ENCODE measurements at regions not wholly inside any gene's neighbourhood (a gene's known extent, or its start where the extent isn't known, plus 50 kb on each side); places are given as distances from the start of the nearest gene placed in this dataset.

DNA sequence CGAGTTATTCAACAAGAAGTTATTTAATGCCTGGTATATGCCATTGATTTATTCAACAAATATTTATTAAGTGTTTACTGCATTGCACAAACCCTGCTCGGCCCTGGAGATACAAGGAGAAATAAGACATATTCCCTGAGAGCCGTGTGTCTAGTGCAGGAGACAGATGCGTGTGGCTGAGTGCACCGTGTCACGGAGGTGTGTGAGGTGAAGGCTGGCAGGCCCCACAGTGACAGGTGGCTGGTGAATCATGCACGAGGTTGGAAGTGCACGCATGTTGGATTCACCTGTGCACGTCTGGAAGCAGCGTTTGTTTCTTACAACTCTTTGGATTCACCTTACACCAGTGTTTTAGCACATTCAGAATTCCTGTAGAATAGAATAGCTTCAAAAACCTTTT lies 136.6 kb upstream of the SHH start:
- TF ChIP-seq EZH2phosphoT487 (conservative IDR thresholded peaks at IDR 0.05; ENCODE audit: low read length), result no peak
- TF ChIP-seq, protein P1, sequence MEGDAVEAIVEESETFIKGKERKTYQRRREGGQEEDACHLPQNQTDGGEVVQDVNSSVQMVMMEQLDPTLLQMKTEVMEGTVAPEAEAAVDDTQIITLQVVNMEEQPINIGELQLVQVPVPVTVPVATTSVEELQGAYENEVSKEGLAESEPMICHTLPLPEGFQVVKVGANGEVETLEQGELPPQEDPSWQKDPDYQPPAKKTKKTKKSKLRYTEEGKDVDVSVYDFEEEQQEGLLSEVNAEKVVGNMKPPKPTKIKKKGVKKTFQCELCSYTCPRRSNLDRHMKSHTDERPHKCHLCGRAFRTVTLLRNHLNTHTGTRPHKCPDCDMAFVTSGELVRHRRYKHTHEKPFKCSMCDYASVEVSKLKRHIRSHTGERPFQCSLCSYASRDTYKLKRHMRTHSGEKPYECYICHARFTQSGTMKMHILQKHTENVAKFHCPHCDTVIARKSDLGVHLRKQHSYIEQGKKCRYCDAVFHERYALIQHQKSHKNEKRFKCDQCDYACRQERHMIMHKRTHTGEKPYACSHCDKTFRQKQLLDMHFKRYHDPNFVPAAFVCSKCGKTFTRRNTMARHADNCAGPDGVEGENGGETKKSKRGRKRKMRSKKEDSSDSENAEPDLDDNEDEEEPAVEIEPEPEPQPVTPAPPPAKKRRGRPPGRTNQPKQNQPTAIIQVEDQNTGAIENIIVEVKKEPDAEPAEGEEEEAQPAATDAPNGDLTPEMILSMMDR (IDR thresholded peaks at IDR 0.05; ENCODE audit: insufficient read depth, low read length, poor library complexity, severe bottlenecking), result no peak
- no peak overlapping the region for H3K9ac ChIP-seq (ENCODE audit: low read length)

DNA sequence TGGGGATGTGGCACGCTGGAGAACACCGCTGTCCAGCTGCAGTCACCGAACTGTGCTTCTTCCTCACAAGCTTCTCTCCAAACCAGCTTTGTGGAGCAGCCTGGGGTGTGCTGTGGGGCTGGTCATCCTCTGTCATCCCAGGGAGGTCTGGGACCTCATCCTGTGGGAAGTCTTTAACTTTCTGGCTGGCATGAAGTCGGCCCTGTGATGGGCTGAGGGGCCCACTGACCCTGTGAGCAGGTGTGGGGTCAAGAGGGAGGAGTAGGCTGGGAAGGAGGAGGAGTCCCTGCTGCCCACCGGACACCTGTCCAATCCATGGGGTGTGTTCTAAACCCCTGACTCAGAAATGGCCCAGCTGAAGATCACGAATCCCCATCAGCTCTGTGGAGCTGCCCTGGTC lies 136.2 kb upstream of the SHH start:
- Histone ChIP-seq H2AFZ (ENCODE audit: low read depth, low read length, severe bottlenecking) (no peak overlapping the region), H3K36me3 (ENCODE audit: low read length) (no peaks in the 10 kb centered on the region), H3K79me2 (ENCODE audit: insufficient read depth, low read length) (no peaks in the 10 kb centered on the region), H3K27me3 (ENCODE audit: low read length) (no peaks in the 10 kb centered on the region), H3K4me2 (ENCODE audit: low read depth, low read length, poor library complexity, severe bottlenecking) (no peak overlapping the region), H3K9me2 (replicated peaks; ENCODE audit: insufficient read depth, low read length) (no peaks in the 10 kb centered on the region), H3K9me3 (ENCODE audit: insufficient read depth, low read length) (no peaks in the 10 kb centered on the region), H3K27ac (ENCODE audit: low read depth, low read length) (no peak overlapping the region), H3F3A (ENCODE audit: insufficient read depth) (no peaks in the 10 kb centered on the region), H3K4me3 (ENCODE audit: insufficient read depth, low read length, poor library complexity, severe bottlenecking) (no peak overlapping the region), H3K9ac (ENCODE audit: low read length) (no peak overlapping the region), H4K20me1 (ENCODE audit: low read depth, low read length) (no peaks in the 10 kb centered on the region)
- TF ChIP-seq EZH2phosphoT487 (conservative IDR thresholded peaks at IDR 0.05; ENCODE audit: low read length), result no peak
- TF ChIP-seq, protein P1 (IDR thresholded peaks at IDR 0.05; ENCODE audit: insufficient read depth, low read length, poor library complexity, severe bottlenecking), result no peak

More for the DNA sequence above, 136.6 kb upstream of the SHH start:
- no peaks in the 10 kb centered on the region for H3K9me3 ChIP-seq (ENCODE audit: insufficient read depth, low read length)
- no peak overlapping the region for H3K4me2 ChIP-seq (ENCODE audit: low read depth, low read length, poor library complexity, severe bottlenecking)
- no peak overlapping the region for H3K27ac ChIP-seq (ENCODE audit: low read depth, low read length)
- H3F3A ChIP-seq (ENCODE audit: insufficient read depth), result no peaks in the 10 kb centered on the region
- H3K27me3 ChIP-seq (ENCODE audit: low read length), result no peaks in the 10 kb centered on the region
- H3K79me2 ChIP-seq (ENCODE audit: insufficient read depth, low read length), result no peaks in the 10 kb centered on the region
- H3K4me3 ChIP-seq (ENCODE audit: insufficient read depth, low read length, poor library complexity, severe bottlenecking), result no peak overlapping the region
- H4K20me1 ChIP-seq (ENCODE audit: low read depth, low read length), result no peaks in the 10 kb centered on the region
- H3K9me2 ChIP-seq (replicated peaks; ENCODE audit: insufficient read depth, low read length), result no peaks in the 10 kb centered on the region
- H2AFZ ChIP-seq (ENCODE audit: low read depth, low read length, severe bottlenecking), result no peak overlapping the region
- H3K36me3 ChIP-seq (ENCODE audit: low read length), result no peaks in the 10 kb centered on the region

DNA sequence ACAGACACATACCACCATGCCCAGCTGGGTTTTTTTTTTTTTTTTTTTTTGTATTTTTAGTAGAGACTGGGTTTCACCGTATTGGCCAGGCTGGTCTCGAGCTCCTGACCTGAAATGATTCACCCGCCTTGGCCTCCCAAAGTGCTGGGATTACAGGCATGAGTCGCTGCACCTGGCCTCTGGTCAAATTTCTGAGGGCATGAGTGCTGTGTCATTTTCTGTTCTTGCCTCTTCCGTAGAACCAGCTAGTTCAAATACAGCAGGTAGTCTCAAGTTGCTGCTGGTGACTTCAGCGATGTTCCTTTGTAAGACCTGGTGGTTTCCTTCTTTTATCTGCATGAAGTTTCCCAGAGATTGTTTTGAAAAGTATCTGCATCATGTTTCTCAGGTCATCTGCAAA lies 134.8 kb upstream of the SHH start:
- Histone ChIP-seq H3K36me3 (ENCODE audit: low read length) (no peaks in the 10 kb centered on the region), H3K9me3 (ENCODE audit: insufficient read depth, low read length) (no peaks in the 10 kb centered on the region), H4K20me1 (ENCODE audit: low read depth, low read length) (no peaks in the 10 kb centered on the region), H3K27ac (ENCODE audit: low read depth, low read length) (no peak overlapping the region), H3K9me2 (replicated peaks; ENCODE audit: insufficient read depth, low read length) (no peaks in the 10 kb centered on the region), H3F3A (ENCODE audit: insufficient read depth) (no peaks in the 10 kb centered on the region), H3K27me3 (ENCODE audit: low read length) (no peaks in the 10 kb centered on the region), H2AFZ (ENCODE audit: low read depth, low read length, severe bottlenecking) (no peak overlapping the region), H3K79me2 (ENCODE audit: insufficient read depth, low read length) (no peaks in the 10 kb centered on the region), H3K9ac (ENCODE audit: low read length) (no peak overlapping the region), H3K4me3 (ENCODE audit: insufficient read depth, low read length, poor library complexity, severe bottlenecking) (no peak overlapping the region), H3K4me2 (ENCODE audit: low read depth, low read length, poor library complexity, severe bottlenecking) (no peak overlapping the region)
- no peak for TF ChIP-seq EZH2phosphoT487 (conservative IDR thresholded peaks at IDR 0.05; ENCODE audit: low read length)
- TF ChIP-seq, protein P1 (IDR thresholded peaks at IDR 0.05; ENCODE audit: insufficient read depth, low read length, poor library complexity, severe bottlenecking), result no peak
